GM21515 (cell line): ENCODE measurements at regions not wholly inside any gene's neighbourhood (a gene's known extent, or its start where the extent isn't known, plus 50 kb on each side); places are given as distances from the start of the nearest gene placed in this dataset.

ENCODE experiments used
- ATAC-seq: cut with Tn5 transposase; IDR thresholded peaks from one replicate; pipeline ENCODE4 v1.9.1; 2021; ENCODE audit not compliant: unreplicated experiment

DNA sequence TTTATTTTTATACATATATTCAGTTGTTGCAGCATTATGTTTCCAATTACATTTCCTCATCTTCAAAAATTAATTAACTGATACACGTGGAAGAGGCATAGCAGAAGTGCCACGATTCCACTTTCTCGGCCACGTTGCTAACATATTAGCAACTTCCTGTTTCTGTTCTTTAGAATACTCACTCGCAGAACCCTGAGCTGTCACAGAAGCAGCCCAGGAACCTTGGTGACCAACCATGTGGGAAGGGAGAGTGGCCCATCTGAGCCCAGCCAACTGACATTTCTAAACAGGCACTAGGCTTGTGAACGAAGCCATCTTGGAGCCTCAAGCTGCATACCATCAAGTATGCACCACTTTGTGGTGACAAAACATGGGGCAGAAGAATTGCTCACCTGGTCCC is 350.1 kb downstream of the CBLN2 start:
- no peak for ATAC-seq

GRCh38 chr18:72187956-72188355 is 356.2 kb downstream of the CBLN2 start:
- ATAC-seq: no peak

DNA sequence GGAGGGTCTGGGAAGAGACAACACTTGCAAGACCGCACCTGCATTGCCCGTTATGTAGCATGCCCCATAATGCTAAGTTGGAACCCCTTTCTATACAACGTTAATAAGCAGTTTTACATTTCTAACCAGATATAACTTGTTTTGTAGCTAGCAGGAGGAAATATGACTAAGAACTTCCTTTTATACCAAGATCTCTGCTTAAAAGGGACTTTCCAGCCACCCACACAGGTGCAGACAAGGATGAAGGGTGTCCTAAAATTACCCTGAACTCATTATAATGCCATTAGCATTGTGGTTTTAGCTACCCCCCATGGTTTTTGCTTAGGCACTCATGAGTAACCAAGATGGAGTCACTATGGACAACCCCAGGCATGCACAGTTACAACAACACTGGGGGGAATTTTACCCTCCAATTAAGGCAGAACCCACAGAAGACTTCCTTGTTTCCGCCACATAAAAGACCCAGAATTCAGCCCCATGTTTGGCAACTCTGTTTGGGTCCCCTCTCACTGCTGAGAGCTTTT is 362.8 kb downstream of the CBLN2 start:
- ATAC-seq: peak; percentile 81

DNA sequence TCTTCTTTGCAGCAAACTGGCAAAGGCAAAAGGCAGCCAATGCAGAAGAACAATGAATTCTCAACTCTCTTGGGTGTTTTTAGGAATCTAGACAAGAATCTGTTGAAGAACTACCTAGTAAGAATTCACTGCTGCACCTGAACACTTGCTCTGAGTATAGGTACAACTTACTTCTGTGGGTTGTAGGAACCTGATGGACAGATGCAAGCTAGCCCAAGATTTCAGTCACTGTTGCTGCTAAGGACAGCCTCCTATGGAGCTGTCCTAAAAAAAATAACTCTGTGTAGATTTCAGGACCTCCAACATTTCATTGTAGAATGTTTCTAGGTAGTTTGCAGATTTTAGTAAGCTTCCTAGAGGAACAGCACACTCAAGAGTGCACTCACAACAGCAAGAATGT is 363.5 kb downstream of the CBLN2 start:
- peak; percentile 11 for ATAC-seq

DNA sequence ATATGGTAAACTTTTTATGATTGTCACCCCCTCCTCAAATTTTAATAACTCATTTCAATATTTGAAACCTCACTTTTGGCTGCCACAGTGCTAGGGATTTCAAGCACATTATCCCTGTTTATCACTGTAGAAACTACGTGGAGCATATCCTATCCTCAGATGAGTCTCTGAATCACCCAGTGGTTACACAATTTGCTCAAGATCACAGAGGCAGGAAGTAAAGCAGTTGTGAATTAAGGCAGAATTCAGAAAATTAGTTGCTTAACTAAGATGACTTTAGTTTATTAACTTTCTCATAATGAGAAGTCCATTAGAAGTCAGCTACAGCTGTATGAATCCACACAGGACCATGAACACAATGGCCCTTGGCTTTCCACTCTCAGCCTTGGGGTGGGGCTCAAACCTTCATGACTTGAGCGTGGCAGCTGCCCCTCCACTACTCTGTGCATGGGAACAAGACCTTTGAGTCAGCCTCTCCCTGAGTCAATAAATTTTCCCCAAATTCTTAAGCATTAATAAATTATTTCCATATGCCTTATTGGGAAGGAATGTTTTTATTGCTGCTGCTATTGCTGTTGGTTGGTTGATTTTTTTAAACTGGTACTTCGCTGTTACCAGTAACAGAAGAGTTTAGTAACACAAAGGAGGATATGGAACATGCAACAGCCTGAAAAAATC is 369.0 kb downstream of the CBLN2 start:
- ATAC-seq: no peak

DNA sequence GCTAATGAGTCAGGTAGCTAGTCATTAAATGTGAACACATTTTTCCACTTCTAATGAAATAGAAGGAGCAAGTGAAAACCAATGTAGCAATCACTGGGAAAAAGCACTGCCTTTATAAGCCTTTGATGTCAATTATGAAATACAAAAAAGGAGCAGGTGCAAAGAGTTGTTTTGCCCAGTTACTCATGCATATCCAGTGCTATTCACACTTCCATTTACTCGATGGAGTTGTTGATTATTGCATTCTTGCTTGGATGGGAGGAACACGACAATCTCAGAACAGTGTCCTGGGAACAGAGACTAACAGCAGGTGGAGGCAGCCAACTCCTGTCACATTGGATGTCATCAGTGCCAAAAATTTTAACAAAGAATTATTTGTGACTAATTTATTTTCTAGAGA is 372.5 kb downstream of the CBLN2 start:
- no peak for ATAC-seq

- no peak for ATAC-seq
Observed at GRCh38 chr18:72161691-72162090, 382.5 kb downstream of the CBLN2 start.

- ATAC-seq: peak; percentile 87
Observed at GRCh38 chr18:72160510-72161445, 383.4 kb downstream of the CBLN2 start.

- ATAC-seq: no peak
Observed at GRCh38 chr18:72155327-72155726, 388.8 kb downstream of the CBLN2 start.

DNA sequence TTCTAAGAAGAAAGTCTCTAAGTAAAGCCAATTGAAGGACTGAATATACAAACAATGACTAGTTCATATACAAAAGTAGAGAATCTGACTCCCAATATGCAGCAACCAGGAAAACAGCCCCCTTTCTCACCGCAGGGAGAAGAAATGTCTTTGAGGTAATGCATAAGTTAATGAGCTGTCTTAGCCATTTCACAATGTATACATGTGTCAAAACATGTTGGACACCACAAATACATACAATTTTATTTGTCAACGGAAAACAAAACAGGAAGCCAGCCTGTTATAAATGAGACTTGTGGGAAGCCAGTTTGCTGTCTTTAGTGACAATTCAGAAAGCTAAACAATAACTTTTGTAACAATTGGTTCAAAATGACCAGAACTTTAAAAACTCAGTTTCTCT is 389.2 kb downstream of the CBLN2 start:
- ATAC-seq: no peak

DNA sequence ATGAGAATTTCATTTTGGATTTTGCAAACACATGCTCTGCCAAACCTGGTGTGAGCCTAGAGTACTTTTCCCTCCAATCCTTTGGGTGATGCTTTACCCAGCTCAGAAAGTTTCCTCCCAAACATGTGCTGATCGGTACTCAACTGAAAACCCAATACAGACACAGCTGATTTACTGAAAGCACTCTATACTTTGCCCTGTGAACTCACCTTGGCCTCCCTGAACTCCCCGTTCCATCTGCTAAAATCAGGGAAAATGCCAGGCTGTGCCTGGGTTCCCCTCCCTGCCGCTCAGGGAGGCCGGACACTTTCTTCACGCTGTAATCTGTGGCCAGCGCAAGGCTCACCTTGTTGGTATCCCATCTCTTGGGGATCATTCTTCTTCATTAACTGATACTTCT is 391.2 kb downstream of the CBLN2 start:
- no peak for ATAC-seq

- ATAC-seq: no peak
Observed at GRCh38 chr18:72147830-72148229, 396.3 kb downstream of the CBLN2 start.

GRCh38 chr18:72140007-72140406 is 404.1 kb downstream of the CBLN2 start:
- ATAC-seq: no peak

DNA sequence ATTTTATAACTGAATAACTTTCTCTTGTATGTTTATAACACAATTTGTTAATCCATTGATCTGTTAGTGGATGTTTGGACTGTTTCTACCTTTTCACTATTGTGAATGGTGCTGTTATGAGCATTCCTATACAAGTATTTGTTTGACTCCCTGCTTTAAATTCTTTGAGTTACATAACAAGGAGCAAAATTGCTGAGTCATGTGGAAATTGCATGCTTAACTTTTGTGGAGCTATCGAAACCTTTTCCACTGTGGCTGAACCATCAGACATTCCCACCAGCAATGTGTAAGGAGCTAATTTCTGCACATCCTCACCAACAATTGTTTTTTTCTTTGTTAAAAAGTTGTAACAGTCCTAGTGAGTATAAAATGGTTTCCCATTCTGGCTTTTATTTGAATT is 415.5 kb downstream of the CBLN2 start:
- no peak for ATAC-seq

GRCh38 chr18:72122103-72122502 is 422.0 kb downstream of the CBLN2 start:
- no peak for ATAC-seq

DNA sequence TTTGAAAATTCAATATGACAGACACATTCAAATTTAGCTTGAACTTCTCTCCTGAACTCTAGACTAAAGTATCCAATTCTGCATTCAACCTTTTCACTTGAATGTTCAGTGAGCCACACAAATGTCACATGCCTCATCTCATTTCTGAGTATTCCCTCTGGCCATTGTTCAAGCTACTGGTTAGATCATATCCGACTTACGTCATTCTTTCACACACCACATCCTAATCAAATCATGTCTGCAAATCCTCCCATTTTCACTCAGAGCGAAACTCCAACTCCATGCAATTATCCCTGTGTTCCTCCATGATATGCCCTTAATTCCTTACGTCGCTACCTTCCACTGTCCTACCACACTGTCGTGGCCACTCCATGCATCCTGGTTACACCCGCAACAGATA is 425.1 kb downstream of the CBLN2 start:
- ATAC-seq: no peak

DNA sequence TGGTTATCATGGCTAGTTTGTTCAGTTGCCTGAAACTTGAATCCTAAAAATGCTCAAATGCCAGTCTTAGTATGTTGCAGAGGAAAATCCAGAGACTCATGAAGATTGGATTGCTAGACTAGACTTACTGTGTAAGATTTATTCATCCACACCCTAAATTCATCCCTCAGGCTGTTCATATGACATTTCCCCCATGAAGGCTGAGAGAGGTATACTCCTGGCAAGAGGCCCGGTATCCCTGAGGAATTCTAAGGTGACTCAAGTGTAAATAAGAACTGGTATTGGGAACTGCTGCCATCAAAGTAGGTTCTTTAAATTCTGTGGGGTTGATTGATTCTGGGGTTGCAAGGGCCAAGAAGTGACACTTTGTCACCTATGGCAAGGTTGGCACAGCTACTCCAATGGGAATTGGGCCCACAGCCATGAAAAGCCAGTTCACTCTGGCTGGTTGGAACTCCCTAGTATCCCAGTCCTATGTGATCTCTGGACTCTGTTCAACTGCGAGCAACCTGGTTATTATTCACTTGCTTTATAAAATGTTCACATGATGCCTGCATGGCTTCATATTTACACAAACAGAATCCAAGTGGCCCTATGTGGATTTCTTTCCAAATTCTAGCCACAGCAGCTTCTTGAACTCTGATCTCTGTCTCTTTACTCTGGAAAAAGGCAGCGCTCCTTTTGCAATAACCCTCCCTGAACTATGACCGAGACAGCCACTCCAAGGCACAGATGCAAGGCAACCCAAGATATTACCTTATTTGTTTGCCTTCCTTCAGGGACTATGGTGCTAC is 429.1 kb downstream of the CBLN2 start:
- no peak for ATAC-seq

- no peak for ATAC-seq
Observed at GRCh38 chr18:72107647-72108383, 436.3 kb downstream of the CBLN2 start.

DNA sequence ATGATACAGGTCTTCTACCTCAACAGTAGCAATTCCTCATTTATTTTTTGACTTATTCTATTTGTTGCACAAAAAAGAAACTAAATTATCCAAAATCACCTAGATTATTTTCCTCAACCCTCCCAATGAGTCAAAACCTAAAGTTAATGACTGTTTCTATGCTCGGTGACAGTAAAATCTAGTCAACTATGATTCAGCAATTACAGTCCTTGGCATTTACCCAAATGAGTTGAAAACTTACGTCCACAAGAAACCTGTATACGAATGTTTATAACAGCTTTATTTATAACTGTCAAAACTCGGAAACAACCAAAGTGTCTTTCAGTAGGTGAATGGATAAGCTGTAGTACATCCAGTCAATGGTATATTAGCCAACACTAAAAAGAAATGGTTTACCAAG is 439.3 kb downstream of the CBLN2 start:
- no peak for ATAC-seq

DNA sequence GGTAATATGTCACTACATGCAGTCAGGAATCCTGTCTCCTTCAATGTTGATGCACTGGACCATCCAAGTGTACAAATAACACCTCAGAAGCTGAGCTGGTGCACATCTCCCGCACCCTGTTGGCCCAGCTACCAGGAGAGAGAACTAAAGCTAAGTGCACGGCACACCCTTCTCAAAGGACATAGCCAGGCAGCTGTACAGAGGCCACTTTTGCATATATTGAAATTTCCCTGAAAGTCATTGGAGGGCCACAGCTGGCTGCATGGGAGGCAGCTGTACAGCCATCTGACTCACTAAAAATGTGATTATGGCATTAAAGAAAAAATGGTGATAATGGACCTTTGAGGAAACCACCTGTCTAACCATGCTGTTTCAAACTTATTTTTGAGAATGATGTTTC is 441.7 kb downstream of the CBLN2 start:
- no peak for ATAC-seq
